ACC112 (cell line): ENCODE measurements at regions not wholly inside any gene's neighbourhood (a gene's known extent, or its start where the extent isn't known, plus 50 kb on each side); places are given as distances from the start of the nearest gene placed in this dataset.

Experiments used
- H2AFZ ChIP-seq: fragments of 200-600 bp; sonication (generic); one replicate; pipeline ENCODE4 v1.6.0; 2017; ENCODE audit warnings: antibody characterized with exemption, low read length; ENCODE audit not compliant: unreplicated experiment
- H3K27ac ChIP-seq: fragments of 200-600 bp; sonication (generic); 2 replicates; pipeline ENCODE4 v1.5.1; 2014; ENCODE audit warnings: low read depth, mild to moderate bottlenecking, antibody characterized with exemption, low read length, moderate library complexity
- H3K27me3 ChIP-seq: fragments of 200-600 bp; sonication (generic); 2 replicates; pipeline ENCODE4 v1.6.1; 2014; ENCODE audit warnings: mild to moderate bottlenecking, antibody characterized with exemption, low read length, moderate library complexity, mixed read lengths; ENCODE audit not compliant: insufficient read depth
- H3K36me3 ChIP-seq: fragments of 200-600 bp; sonication (generic); 2 replicates; pipeline ENCODE4 v1.6.1; 2016; ENCODE audit warnings: mild to moderate bottlenecking, antibody characterized with exemption, low read length, moderate library complexity, mixed read lengths; ENCODE audit not compliant: insufficient read depth
- H3K4me1 ChIP-seq: fragments of 200-600 bp; sonication (generic); one replicate; pipeline ENCODE4 v1.6.1; 2016; ENCODE audit warnings: low read length, mixed read lengths; ENCODE audit not compliant: insufficient read depth, unreplicated experiment, control insufficient read depth
- H3K4me3 ChIP-seq: fragments of 200-600 bp; sonication (generic); 2 replicates; pipeline ENCODE4 v1.5.1; 2014; ENCODE audit warnings: mild to moderate bottlenecking, low read depth, low read length
- H3K79me2 ChIP-seq: fragments of 200-600 bp; sonication (generic); one replicate; pipeline ENCODE4 v1.6.0; 2016; ENCODE audit warnings: low read length; ENCODE audit not compliant: control insufficient read depth, unreplicated experiment, insufficient read depth

DNA sequence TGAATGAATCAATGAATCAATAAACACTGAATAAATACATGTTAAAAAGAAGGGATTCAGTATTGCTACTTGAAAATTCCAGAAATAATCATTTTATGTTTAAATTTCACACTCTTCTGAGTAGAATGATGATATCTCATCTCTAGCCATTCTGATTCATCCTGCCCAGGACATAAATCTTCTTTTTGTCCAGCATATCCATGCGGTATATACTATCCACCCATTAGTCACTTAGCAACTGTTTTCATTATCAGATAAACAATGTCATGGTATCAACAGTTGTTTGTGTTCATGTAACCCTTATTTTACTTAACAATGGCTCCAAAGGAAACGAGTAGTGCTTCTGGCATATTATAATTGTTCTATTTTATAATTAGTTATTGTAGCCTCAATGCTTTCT, 432.4 kb upstream of the SMC2 start:
- Histone ChIP-seq H3K27me3 (no peaks in the 10 kb centered on the region), H3K36me3 (no peaks in the 10 kb centered on the region), H3K27ac (no peak overlapping the region), H3K4me3 (no peak overlapping the region), H3K79me2 (no peaks in the 10 kb centered on the region), H2AFZ (no peak overlapping the region), H3K4me1 (no peaks in the 10 kb centered on the region)

DNA sequence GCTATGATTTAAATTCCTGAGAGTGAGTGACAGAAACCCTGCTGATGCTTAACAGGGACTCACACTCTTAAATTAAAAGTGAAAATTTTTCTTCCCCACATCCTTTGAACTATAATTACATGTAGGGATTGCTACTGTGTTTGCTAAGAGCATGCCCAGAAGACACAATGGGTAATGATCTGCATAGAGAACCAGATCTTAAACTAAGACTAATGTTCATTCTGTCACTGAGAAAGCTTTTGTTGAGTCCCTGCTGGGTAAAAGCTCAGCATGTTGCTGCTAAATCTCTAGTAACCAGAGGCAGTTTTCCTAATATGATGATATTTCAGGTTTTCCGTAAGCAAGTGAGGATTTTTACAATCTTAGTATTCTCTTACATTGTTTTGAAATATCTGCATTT, 424.8 kb upstream of the SMC2 start:
- Histone ChIP-seq H2AFZ (no peak overlapping the region), H3K27me3 (no peaks in the 10 kb centered on the region), H3K4me3 (no peak overlapping the region), H3K79me2 (no peaks in the 10 kb centered on the region), H3K4me1 (no peaks in the 10 kb centered on the region), H3K36me3 (no peaks in the 10 kb centered on the region), H3K27ac (no peak overlapping the region)

DNA sequence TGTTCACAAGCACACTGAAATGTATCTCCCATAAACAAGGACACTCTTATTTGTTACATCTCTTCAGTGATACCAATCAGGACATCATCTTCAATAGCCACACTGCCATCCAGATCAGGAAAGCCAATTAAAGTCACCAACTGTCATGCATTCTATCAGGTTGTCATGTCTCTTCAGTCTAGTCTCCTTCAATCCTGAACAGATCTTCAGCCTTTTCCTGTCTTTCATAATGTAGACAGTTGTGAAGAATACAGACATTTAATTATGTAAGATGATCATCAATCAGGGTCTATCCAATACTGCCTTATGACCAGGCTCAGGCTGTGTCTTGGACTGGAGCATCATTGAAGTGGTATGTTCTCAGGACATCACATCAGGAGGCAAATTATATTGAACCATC, 419.8 kb upstream of the SMC2 start:
- H3K4me3 ChIP-seq = no peak overlapping the region
- H3K79me2 ChIP-seq = no peaks in the 10 kb centered on the region
- H3K36me3 ChIP-seq = no peaks in the 10 kb centered on the region
- no peaks in the 10 kb centered on the region for H3K27me3 ChIP-seq
- H3K27ac ChIP-seq = no peak overlapping the region
- H2AFZ ChIP-seq = no peak overlapping the region
- no peaks in the 10 kb centered on the region for H3K4me1 ChIP-seq

DNA sequence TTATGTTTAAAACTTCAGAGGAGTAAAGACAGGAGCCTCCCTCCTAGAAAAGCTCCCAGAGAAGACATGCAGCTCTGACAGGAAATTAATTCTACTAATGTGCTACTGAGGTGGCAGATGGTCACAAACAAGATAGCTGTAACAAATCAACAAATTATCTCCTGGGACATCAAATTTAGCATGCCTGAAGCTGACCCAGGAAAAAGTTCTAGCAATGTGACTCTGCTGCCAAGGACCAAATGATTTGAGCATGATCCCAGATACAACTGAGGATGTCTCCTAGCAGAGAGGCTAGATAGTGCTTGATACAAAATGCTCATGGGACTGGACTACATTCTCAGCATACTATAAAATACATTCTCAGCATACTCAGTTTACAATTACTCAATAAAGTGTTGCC, 413.5 kb upstream of the SMC2 start:
- Histone ChIP-seq H3K4me3 (no peak overlapping the region), H3K4me1 (no peaks in the 10 kb centered on the region), H3K27me3 (no peaks in the 10 kb centered on the region), H3K79me2 (no peaks in the 10 kb centered on the region), H3K27ac (no peak overlapping the region), H2AFZ (no peak overlapping the region), H3K36me3 (no peaks in the 10 kb centered on the region)

DNA sequence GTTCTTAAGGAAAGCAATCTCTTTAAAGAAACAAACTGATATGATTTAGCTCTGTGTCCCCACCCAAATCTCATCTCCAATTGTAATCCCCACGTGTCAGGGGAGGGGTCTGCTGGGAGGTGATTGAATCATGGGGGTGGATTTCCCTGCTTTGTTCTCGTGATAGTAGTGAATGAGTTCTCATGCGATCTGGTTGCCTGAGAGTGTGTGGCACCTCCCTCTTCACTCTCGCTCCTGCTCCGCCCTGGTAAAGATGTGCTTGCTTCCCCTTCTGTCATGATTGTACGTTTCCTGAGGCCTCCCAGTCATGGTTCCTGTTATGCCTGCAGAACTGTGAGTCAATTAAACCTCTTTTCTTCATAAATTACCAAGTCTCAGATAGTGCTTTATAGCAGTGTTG, 412.7 kb upstream of the SMC2 start:
- H2AFZ ChIP-seq = no peak overlapping the region
- no peak overlapping the region for H3K27ac ChIP-seq
- no peaks in the 10 kb centered on the region for H3K36me3 ChIP-seq
- no peaks in the 10 kb centered on the region for H3K4me1 ChIP-seq
- no peaks in the 10 kb centered on the region for H3K27me3 ChIP-seq
- H3K4me3 ChIP-seq = no peak overlapping the region
- no peaks in the 10 kb centered on the region for H3K79me2 ChIP-seq

DNA sequence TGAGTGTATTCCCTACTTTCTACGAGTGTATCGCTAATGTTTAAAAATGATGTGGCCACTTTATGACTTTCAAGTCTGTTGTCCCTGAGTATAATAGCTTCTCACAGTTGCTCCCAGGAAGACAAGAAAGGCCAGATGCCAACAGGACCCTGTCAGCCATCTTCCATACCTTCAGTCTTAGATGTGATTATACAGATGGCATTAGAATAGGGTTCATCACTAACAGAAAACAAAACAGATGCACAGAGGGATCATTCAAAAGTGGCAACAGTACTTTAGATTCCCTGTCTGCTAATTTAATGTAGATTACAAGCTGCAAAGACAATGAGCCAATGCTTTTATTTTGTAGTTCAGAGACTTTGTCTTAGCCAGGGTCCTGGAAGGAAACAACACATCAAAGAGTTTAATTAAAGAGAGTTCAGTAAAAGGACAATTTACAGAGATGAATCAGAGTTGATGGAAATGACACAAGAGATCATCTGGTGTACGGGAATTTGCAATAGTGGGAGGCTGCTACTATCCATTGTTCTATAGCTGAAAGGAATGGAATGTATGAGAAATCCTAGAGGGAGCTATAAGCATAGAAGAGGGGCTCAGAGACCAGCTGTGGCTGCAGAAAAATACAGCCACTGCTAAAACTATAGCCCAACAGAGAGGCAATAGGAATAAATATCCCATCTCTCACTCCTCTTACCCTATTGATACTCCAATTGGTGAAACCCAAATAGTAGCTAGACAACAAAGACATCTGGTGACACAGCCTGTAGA, 393.7 kb upstream of the SMC2 start:
- H3K4me3 ChIP-seq = no peak overlapping the region
- no peak overlapping the region for H2AFZ ChIP-seq
- H3K27me3 ChIP-seq = no peaks in the 10 kb centered on the region
- no peaks in the 10 kb centered on the region for H3K36me3 ChIP-seq
- no peaks in the 10 kb centered on the region for H3K79me2 ChIP-seq
- H3K4me1 ChIP-seq = no peaks in the 10 kb centered on the region
- H3K27ac ChIP-seq = no peak overlapping the region

DNA sequence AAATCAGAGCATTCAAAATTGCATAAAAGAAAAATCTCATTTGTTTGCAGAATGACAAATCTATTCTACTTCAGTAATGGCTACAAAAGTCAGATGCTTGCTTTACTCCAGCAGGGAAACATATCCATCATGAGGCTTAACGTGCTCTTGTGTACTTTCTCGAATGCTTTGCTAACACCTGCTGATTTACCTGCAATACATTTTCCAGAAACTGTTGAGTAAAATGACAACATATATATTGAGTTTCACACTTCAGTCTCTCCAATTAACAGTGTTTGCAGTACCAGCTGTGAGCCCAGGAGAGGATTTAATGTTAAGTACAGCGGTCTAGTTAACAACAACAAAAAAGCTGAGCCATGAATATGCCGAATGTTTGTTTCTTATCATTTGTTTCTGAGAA, 391.5 kb upstream of the SMC2 start:
- H3K36me3 ChIP-seq = no peaks in the 10 kb centered on the region
- H2AFZ ChIP-seq = no peak overlapping the region
- no peaks in the 10 kb centered on the region for H3K4me1 ChIP-seq
- H3K27ac ChIP-seq = no peak overlapping the region
- no peaks in the 10 kb centered on the region for H3K27me3 ChIP-seq
- H3K79me2 ChIP-seq = no peaks in the 10 kb centered on the region
- no peak overlapping the region for H3K4me3 ChIP-seq

DNA sequence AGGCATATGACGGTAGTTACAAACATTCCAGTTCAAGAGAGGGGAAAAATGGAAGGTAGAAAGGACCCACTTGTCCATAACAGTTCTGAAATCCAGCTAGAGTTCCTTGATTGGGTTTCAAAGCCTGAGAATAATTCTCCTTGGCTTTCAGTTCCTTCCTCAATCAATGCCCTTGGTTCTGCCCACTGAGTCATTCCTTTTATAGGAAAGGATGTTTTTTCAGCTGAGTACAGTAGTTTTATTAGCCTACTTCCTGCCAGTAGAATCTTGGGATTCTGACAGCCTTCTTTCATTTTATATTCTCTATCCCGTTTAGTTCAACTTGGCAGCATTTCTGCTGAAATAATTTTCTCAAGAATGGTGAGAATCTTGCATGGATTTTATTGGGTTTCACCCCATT, 386.9 kb upstream of the SMC2 start:
- Histone ChIP-seq H3K36me3 (no peaks in the 10 kb centered on the region), H2AFZ (no peak overlapping the region), H3K27ac (no peak overlapping the region), H3K4me3 (no peak overlapping the region), H3K27me3 (no peaks in the 10 kb centered on the region), H3K4me1 (no peaks in the 10 kb centered on the region), H3K79me2 (no peaks in the 10 kb centered on the region)

DNA sequence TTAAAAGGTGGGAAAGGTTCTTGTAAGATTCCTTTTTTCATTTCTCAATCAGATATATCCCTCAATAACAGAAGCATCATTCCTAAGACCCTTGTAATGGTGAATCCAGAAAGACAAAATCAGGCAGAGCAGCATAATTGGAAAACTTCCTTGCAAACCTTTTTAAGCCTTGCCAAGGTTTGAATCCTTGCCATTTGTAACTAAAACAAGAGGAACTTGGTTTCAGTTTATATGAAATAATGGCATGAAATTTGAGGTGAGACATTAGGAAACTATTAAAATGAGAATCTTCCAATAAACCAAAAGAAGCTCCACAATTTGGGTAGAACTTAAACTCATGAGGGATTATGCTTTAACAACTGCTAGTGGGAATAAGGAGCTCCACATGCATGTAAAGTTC, 384.7 kb upstream of the SMC2 start:
- no peak overlapping the region for H2AFZ ChIP-seq
- H3K27ac ChIP-seq = no peak overlapping the region
- no peaks in the 10 kb centered on the region for H3K79me2 ChIP-seq
- no peaks in the 10 kb centered on the region for H3K4me1 ChIP-seq
- H3K27me3 ChIP-seq = no peaks in the 10 kb centered on the region
- H3K4me3 ChIP-seq = no peak overlapping the region
- H3K36me3 ChIP-seq = no peaks in the 10 kb centered on the region

DNA sequence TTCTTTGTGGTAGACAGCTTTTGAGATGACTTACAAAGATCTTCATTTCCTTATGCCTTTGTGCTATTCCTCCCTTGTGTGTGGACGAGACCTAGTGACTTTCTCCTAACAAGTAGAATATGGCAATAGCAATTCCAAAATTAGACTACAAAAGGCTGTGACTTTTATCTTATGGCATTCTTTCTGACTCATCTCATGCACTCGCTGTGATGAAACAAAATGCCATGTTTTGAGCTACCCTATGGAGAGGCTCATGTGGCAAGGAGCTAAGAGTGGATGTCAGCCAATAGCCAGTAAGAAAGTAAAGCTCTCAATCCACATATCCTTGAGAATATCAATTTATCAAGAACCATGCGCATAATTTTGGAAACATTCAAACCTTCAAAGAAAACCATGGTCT, 380.5 kb upstream of the SMC2 start:
- Histone ChIP-seq H2AFZ (no peak overlapping the region), H3K27me3 (no peaks in the 10 kb centered on the region), H3K79me2 (no peaks in the 10 kb centered on the region), H3K4me1 (no peaks in the 10 kb centered on the region), H3K4me3 (no peak overlapping the region), H3K27ac (no peak overlapping the region), H3K36me3 (no peaks in the 10 kb centered on the region)

DNA sequence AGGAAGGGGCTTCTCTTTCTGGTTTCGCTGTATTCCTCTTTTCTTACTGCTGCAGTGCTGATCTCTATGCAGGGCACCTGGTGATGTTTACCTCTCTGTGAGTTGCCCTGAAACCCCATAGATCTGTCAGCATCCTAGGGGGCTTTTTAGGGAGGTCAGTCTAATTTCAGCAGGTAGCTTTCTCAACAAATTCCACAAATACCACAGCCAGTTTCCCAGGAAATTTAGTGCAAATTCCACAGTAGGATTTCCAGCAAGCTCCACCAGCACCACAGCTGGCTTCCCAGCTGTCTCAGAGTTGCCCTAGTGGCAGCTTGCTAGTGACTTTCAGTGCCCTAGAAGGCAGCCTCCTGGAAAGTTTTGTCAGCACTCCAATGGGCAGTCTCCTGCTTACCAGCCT, 379.1 kb upstream of the SMC2 start:
- Histone ChIP-seq H3K36me3 (no peaks in the 10 kb centered on the region), H3K27ac (no peak overlapping the region)

More for the DNA sequence above, 379.1 kb upstream of the SMC2 start:
- Histone ChIP-seq H2AFZ (no peak overlapping the region), H3K4me3 (no peak overlapping the region), H3K4me1 (no peaks in the 10 kb centered on the region), H3K79me2 (no peaks in the 10 kb centered on the region), H3K27me3 (no peaks in the 10 kb centered on the region)
